ENCODE measurements at regions not wholly inside any gene's neighbourhood (a gene's known extent, or its start where the extent isn't known, plus 50 kb on each side); places are given as distances from the start of the nearest gene placed in this dataset.

- TF ChIP-seq, protein P1, sequence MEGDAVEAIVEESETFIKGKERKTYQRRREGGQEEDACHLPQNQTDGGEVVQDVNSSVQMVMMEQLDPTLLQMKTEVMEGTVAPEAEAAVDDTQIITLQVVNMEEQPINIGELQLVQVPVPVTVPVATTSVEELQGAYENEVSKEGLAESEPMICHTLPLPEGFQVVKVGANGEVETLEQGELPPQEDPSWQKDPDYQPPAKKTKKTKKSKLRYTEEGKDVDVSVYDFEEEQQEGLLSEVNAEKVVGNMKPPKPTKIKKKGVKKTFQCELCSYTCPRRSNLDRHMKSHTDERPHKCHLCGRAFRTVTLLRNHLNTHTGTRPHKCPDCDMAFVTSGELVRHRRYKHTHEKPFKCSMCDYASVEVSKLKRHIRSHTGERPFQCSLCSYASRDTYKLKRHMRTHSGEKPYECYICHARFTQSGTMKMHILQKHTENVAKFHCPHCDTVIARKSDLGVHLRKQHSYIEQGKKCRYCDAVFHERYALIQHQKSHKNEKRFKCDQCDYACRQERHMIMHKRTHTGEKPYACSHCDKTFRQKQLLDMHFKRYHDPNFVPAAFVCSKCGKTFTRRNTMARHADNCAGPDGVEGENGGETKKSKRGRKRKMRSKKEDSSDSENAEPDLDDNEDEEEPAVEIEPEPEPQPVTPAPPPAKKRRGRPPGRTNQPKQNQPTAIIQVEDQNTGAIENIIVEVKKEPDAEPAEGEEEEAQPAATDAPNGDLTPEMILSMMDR (IDR thresholded peaks at IDR 0.05) = no peak
- TF ChIP-seq POLR2A (IDR thresholded peaks at IDR 0.05) = no peak
Observed at GRCh38 chr3:25289156-25289555, 138.9 kb upstream of the RARB start.
